ENCODE measurements at regions not wholly inside any gene's neighbourhood (a gene's known extent, or its start where the extent isn't known, plus 50 kb on each side); places are given as distances from the start of the nearest gene placed in this dataset.

GRCh38 chrX:1134156-1134555 is 78.3 kb downstream of the CRLF2 start:
- no peak for TF ChIP-seq CTCF (IDR thresholded peaks at IDR 0.05; ENCODE audit: control extremely low read depth in 1 of 3, insufficient read depth in 1 of 3, low read depth in 1 of 3, low read length in 3 of 3)
- TF ChIP-seq SP4 (IDR thresholded peaks at IDR 0.05; ENCODE audit: low read length), result no peak
- TF ChIP-seq RFX5 (IDR thresholded peaks at IDR 0.05; ENCODE audit: borderline replicate concordance, low read depth, low read length), result no peak
- no peak for TF ChIP-seq RAD21 (IDR thresholded peaks at IDR 0.05 in 1 of 2, conservative IDR thresholded peaks at IDR 0.05 in 1 of 2; ENCODE audit: low read depth in 2 of 2, low read length in 2 of 2)
- no peak for TF ChIP-seq KDM5A (IDR thresholded peaks at IDR 0.05; ENCODE audit: low read length)
- no peak for TF ChIP-seq SP2 (IDR thresholded peaks at IDR 0.05; ENCODE audit: low read length)
- TF ChIP-seq POLR2A (IDR thresholded peaks at IDR 0.05; ENCODE audit: control extremely low read depth in 1 of 2, low read depth in 2 of 2, low read length in 2 of 2), result no peak

All from H1 (cell line).